Liver (tissue), 8 donors: ENCODE measurements at regions not wholly inside any gene's neighbourhood (a gene's known extent, or its start where the extent isn't known, plus 50 kb on each side); places are given as distances from the start of the nearest gene placed in this dataset.
"Not testable (repeated sequence)": the region's sequence is repeated elsewhere in the genome, so short reads cannot be mapped to it uniquely, and the experiment has no call there.

ENCODE experiments used
- DNase-seq: peaks from one replicate; pipeline ENCODE4 v3.0.0-alpha.2; 2017; ENCODE audit warnings: low spot score
- H3K27ac ChIP-seq, 2 donors: one replicate each; pipeline ENCODE4 v1.7.0; 2013; ENCODE audit warnings: inconsistent platforms in 2 of 2, low read length in 2 of 2, control low read depth in 1 of 2, low read depth in 1 of 2, mild to moderate bottlenecking in 1 of 2
- H3K27me3 ChIP-seq, 4 donors: one replicate each; pipeline versions ENCODE4 v1.6.1 to v1.7.0; 2013; ENCODE audit warnings: low read length in 3 of 4, inconsistent platforms in 1 of 4, mild to moderate bottlenecking in 1 of 4, moderate library complexity in 1 of 4; ENCODE audit not compliant: control insufficient read depth in 4 of 4, insufficient read depth in 4 of 4
- H3K36me3 ChIP-seq, 4 donors: one replicate each; pipeline versions ENCODE4 v1.6.1 to v1.7.0; 2013; ENCODE audit warnings: low read length in 3 of 4, mild to moderate bottlenecking in 3 of 4, low read depth in 1 of 4, moderate library complexity in 1 of 4; ENCODE audit not compliant: control insufficient read depth in 4 of 4, insufficient read depth in 3 of 4
- H3K4me1 ChIP-seq, 4 donors: one replicate each; pipeline versions ENCODE4 v1.6.1 to v1.7.0; 2013; ENCODE audit warnings: low read length in 3 of 4, mild to moderate bottlenecking in 3 of 4, moderate library complexity in 1 of 4; ENCODE audit not compliant: control insufficient read depth in 4 of 4, insufficient read depth in 4 of 4
- H3K4me3 ChIP-seq, 3 donors: one replicate each; pipeline versions ENCODE4 v1.6.1 to v1.7.0; 2013; ENCODE audit warnings: low read length in 3 of 3, control low read depth in 1 of 3, low read depth in 1 of 3, mild to moderate bottlenecking in 1 of 3
- H3K9ac ChIP-seq, 2 donors: one replicate each; pipeline ENCODE4 v1.7.0; 2013; ENCODE audit warnings: low read length in 2 of 2, mild to moderate bottlenecking in 2 of 2, moderate library complexity in 2 of 2, control low read depth in 1 of 2, low read depth in 1 of 2
- H3K9me3 ChIP-seq, 4 donors: one replicate each; pipeline versions ENCODE4 v1.6.1 to v1.7.0; 2013; ENCODE audit warnings: low read length in 3 of 4; ENCODE audit not compliant: control insufficient read depth in 4 of 4
- CTCF ChIP-seq: fragments of 150-350 bp; IDR thresholded peaks from 2 replicates; pipeline ENCODE4 v1.5.1; 2017; ENCODE audit warnings: improper control_type of control experiment, low read depth, low read length; ENCODE audit not compliant: missing input control
- EGR1 ChIP-seq, 2 donors: IDR thresholded peaks; 2 replicates each; pipeline ENCODE4 v1.6.1; 2016 to 2018; ENCODE audit warnings: antibody characterized with exemption in 2 of 2, low read depth in 2 of 2
- FOXA1 ChIP-seq: IDR thresholded peaks from 2 replicates; pipeline ENCODE4 v1.6.1; 2016; ENCODE audit warnings: antibody characterized with exemption
- FOXA2 ChIP-seq: IDR thresholded peaks from 2 replicates; pipeline ENCODE4 v1.6.1; 2016; ENCODE audit warnings: antibody characterized with exemption
- GABPA ChIP-seq, 2 donors: IDR thresholded peaks in 1 of 2; conservative IDR thresholded peaks in 1 of 2; 2 replicates each; pipeline ENCODE4 v1.6.1; 2016; ENCODE audit warnings: antibody characterized with exemption in 2 of 2, mild to moderate bottlenecking in 1 of 2, moderate library complexity in 1 of 2
- HNF4A ChIP-seq, 2 donors: conservative IDR thresholded peaks; 2 replicates each; pipeline ENCODE4 v1.6.1; 2016; ENCODE audit warnings: antibody characterized with exemption in 2 of 2, mild to moderate bottlenecking in 2 of 2
- JUND ChIP-seq, 2 donors: IDR thresholded peaks; 2 replicates each; pipeline ENCODE4 v1.6.1; 2016; ENCODE audit warnings: antibody characterized with exemption in 2 of 2
- RAD21 ChIP-seq, 2 donors: IDR thresholded peaks; 2 replicates each; pipeline ENCODE4 v1.6.1; 2016; ENCODE audit warnings: antibody characterized with exemption in 2 of 2, mild to moderate bottlenecking in 2 of 2
- REST ChIP-seq: IDR thresholded peaks from 2 replicates; pipeline ENCODE4 v1.6.1; 2016; ENCODE audit warnings: antibody characterized with exemption, mild to moderate bottlenecking
- RXRA ChIP-seq, 2 donors: IDR thresholded peaks; 2 replicates each; pipeline ENCODE4 v1.6.1; 2017 to 2018; ENCODE audit warnings: antibody characterized with exemption in 2 of 2, mild to moderate bottlenecking in 1 of 2
- SP1 ChIP-seq: IDR thresholded peaks from 2 replicates; pipeline ENCODE4 v1.6.1; 2018; ENCODE audit warnings: antibody characterized with exemption, mild to moderate bottlenecking
- TAF1 ChIP-seq: conservative IDR thresholded peaks from 2 replicates; pipeline ENCODE4 v1.6.1; 2016; ENCODE audit warnings: antibody characterized with exemption, mild to moderate bottlenecking
- YY1 ChIP-seq: IDR thresholded peaks from 2 replicates; pipeline ENCODE4 v1.6.1; 2016; ENCODE audit warnings: antibody characterized with exemption, mild to moderate bottlenecking
- ZBTB33 ChIP-seq: IDR thresholded peaks from 2 replicates; pipeline ENCODE4 v1.6.1; 2016; ENCODE audit warnings: antibody characterized with exemption
- WGBS: extraction: QIAGEN DNeasy Blood & Tissue Kit; methylation state at CpG from one replicate; pipeline ENCODE4 v1.1.7; 2013; 5-methylcytosine and 5-hydroxymethylcytosine counted together
- TF ChIP-seq, protein P1 (sequence below): IDR thresholded peaks from 2 replicates; pipeline ENCODE4 v1.6.1; 2016; ENCODE audit warnings: antibody characterized with exemption
- TF ChIP-seq, protein P2 (sequence below): IDR thresholded peaks from 2 replicates; pipeline ENCODE4 v1.6.1; 2016; ENCODE audit warnings: antibody characterized with exemption
- donor health status: healthy.
- donor health status: healthy.
- donor health status: healthy.
- donor health status: healthy.
- donor health status: healthy.

DNA sequence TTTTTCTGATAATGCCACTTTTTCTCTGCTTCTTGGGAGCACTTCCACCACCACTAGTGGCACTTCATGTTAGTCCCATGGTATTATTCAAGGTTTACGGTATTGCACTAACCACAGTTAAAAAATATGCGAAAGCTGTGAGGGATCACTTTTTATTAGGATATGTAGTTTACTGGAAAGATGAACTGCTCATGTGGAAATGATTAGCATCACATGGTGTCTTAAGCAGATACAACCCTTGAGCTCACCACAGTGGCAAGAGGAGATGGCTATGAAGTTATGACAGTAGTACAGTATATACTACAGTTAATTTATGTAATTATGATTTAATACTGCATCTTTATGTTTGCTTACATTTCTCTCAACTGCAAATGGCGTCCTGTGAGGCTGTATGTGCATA, 134.5 kb upstream of the HMGN3 start:
- WGBS: 81% methylated on average over 3 of the region's 3 CpGs
- TF ChIP-seq, protein P1, sequence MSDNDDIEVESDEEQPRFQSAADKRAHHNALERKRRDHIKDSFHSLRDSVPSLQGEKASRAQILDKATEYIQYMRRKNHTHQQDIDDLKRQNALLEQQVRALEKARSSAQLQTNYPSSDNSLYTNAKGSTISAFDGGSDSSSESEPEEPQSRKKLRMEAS: no peak
- no peak for TF ChIP-seq FOXA1
- TF ChIP-seq SP1: no peak
- TF ChIP-seq HNF4A (conservative IDR thresholded peaks at IDR 0.05): no peak
- no peak for TF ChIP-seq GABPA (IDR thresholded peaks at IDR 0.05 in 1 of 2, conservative IDR thresholded peaks at IDR 0.05 in 1 of 2)
- TF ChIP-seq YY1: no peak
- no peak for TF ChIP-seq RAD21 (IDR thresholded peaks at IDR 0.05)
- TF ChIP-seq, protein P2, sequence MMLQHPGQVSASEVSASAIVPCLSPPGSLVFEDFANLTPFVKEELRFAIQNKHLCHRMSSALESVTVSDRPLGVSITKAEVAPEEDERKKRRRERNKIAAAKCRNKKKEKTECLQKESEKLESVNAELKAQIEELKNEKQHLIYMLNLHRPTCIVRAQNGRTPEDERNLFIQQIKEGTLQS: no peak
- TF ChIP-seq REST: no peak
- no peak for TF ChIP-seq EGR1 (IDR thresholded peaks at IDR 0.05; ENCODE audit: low read depth in 2 of 2)
- no peak for TF ChIP-seq TAF1
- TF ChIP-seq FOXA2: no peak
- no peak for TF ChIP-seq CTCF
- TF ChIP-seq RXRA (IDR thresholded peaks at IDR 0.05): no peak
- TF ChIP-seq JUND (IDR thresholded peaks at IDR 0.05): no peak
- TF ChIP-seq ZBTB33: no peak
- H3K9me3 ChIP-seq: peaks cover 0 to 7% (median 5%) of the 10 kb centered on the region in 4 donors

DNA sequence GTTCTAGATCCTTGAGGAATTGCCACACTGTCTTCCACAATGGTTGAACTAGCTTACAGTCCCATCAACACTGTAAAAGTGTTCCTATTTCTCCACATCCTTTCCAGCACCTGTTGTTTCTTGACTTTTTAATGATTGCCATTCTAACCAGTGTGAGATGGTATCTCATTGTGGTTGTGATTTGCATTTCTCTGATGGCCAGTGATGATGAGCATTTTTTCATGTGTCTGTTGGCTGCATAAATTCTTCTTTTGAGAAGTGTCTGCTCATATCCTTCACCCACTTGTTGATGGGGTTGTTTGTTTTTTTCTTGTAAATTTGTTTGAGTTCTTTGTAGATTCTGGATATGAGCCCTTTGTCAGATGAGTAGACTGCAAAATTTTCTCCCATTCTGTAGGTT, 129.0 kb upstream of the HMGN3 start:
- H3K9me3 ChIP-seq: peaks cover 0 to 15% (median 4%) of the 10 kb centered on the region in 4 donors
- H3K27ac ChIP-seq, H3K36me3 ChIP-seq, H3K4me1 ChIP-seq, H3K27me3 ChIP-seq, DNase-seq, H3K9ac ChIP-seq, H3K4me3 ChIP-seq: not testable (repeated sequence)

More for the DNA sequence above, 134.5 kb upstream of the HMGN3 start:
- Histone ChIP-seq H3K9ac (no peak overlapping the region), H3K36me3 (no peaks in the 10 kb centered on the region), H3K27ac (no peak overlapping the region), H3K4me3 (no peak overlapping the region), H3K27me3 (no peaks in the 10 kb centered on the region), H3K4me1 (no peaks in the 10 kb centered on the region)
- no peak for DNase-seq

DNA sequence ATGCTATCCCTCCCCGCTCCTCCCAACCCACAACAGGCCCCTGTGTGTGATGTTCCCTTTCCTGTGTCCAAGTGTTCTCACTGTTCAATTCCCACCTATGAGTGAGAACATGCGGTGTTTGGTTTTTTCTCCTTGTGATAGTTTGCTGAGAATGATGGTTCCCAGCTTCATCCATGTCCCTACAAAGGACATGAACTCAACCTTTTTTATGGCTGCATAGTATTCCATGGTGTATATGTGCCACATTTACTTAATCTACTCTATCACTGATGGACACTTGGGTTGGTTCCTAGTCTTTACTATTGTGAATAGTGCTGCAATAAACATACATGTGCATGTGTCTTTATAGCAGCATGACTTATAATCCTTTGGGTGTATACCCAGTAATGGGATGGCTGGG, 126.6 kb upstream of the HMGN3 start:
- not testable (repeated sequence) for H3K4me3 ChIP-seq, H3K36me3 ChIP-seq, H3K27me3 ChIP-seq, DNase-seq, H3K9ac ChIP-seq, H3K4me1 ChIP-seq, H3K27ac ChIP-seq
- 92% methylated on average over 2 of the region's 2 CpGs for WGBS
- peaks cover 0 to 15% (median 3%) of the 10 kb centered on the region in 4 donors for H3K9me3 ChIP-seq
